ENCODE measurements at regions not wholly inside any gene's neighbourhood (a gene's known extent, or its start where the extent isn't known, plus 50 kb on each side); places are given as distances from the start of the nearest gene placed in this dataset.

DNA sequence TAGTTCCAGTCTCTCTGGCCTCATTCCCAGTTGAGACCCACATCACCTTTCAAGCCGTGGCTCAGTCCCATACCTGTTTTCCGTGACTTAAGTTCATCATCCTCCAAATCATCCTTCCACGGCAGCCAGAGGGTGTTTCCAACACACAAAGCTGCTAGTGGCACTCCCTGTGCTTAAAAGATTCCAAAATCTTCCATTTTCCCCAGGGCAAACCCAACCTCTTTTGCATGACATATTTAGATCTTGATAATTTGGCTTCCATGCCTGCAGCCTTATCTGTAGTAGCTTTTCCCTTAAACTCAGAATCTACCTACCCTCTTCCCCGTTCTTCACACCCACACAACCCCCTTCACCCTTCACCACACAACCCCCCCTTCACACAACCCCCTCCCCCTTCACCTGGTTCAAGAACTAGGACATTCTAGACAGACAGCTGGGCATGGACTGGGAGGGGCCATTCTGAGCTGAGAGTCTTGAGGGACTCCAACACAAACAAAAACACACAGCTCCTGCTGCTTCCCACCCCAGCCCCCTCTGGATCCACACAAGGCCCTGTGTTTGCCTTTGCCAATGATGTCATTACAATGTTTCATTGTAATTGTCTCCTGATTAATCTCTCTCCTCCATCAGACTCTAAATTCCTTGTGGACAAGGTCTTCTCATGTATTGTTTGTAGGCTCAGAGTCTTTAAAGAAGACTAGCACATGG, 268.2 kb downstream of the SH3GL2 start:
- Histone ChIP-seq H3K36me3 (ENCODE audit: insufficient read depth, low read length) (no peaks in the 10 kb centered on the region), H3K79me2 (ENCODE audit: control insufficient read depth, insufficient read depth, low read length, unreplicated experiment) (no peaks in the 10 kb centered on the region), H3K4me3 (ENCODE audit: low read depth, low read length) (no peak overlapping the region), H3K4me1 (ENCODE audit: control insufficient read depth, insufficient read depth, low read length, unreplicated experiment) (no peaks in the 10 kb centered on the region), H2AFZ (ENCODE audit: low read length, unreplicated experiment) (no peak overlapping the region), H3K27ac (ENCODE audit: low read depth, low read length) (no peak overlapping the region), H3K27me3 (ENCODE audit: insufficient read depth, low read length) (peaks cover 5% of the 10 kb centered on the region; the same call in 1 of the 2 replicates)

GRCh38 chr9:17847908-17848307, 269.0 kb downstream of the SH3GL2 start:
- H3K4me1 ChIP-seq (ENCODE audit: control insufficient read depth, insufficient read depth, low read length, unreplicated experiment): no peaks in the 10 kb centered on the region
- no peak overlapping the region for H2AFZ ChIP-seq (ENCODE audit: low read length, unreplicated experiment)
- H3K27me3 ChIP-seq (ENCODE audit: insufficient read depth, low read length): peaks cover 5% of the 10 kb centered on the region; the same call in 1 of the 2 replicates
- no peaks in the 10 kb centered on the region for H3K79me2 ChIP-seq (ENCODE audit: control insufficient read depth, insufficient read depth, low read length, unreplicated experiment)
- no peak overlapping the region for H3K27ac ChIP-seq (ENCODE audit: low read depth, low read length)
- no peaks in the 10 kb centered on the region for H3K36me3 ChIP-seq (ENCODE audit: insufficient read depth, low read length)
- no peak overlapping the region for H3K4me3 ChIP-seq (ENCODE audit: low read depth, low read length)

- Histone ChIP-seq H3K4me1 (ENCODE audit: control insufficient read depth, insufficient read depth, low read length, unreplicated experiment) (no peaks in the 10 kb centered on the region), H3K27me3 (ENCODE audit: insufficient read depth, low read length) (peaks cover 31% of the 10 kb centered on the region), H3K27ac (ENCODE audit: low read depth, low read length) (no peak overlapping the region), H2AFZ (ENCODE audit: low read length, unreplicated experiment) (no peak overlapping the region), H3K79me2 (ENCODE audit: control insufficient read depth, insufficient read depth, low read length, unreplicated experiment) (no peaks in the 10 kb centered on the region), H3K4me3 (ENCODE audit: low read depth, low read length) (no peak overlapping the region), H3K36me3 (ENCODE audit: insufficient read depth, low read length) (no peaks in the 10 kb centered on the region)
Measured at GRCh38 chr9:17852108-17852507, 273.2 kb downstream of the SH3GL2 start.

- H3K4me3 ChIP-seq (ENCODE audit: low read depth, low read length): no peak overlapping the region
- no peaks in the 10 kb centered on the region for H3K36me3 ChIP-seq (ENCODE audit: insufficient read depth, low read length)
- no peak overlapping the region for H2AFZ ChIP-seq (ENCODE audit: low read length, unreplicated experiment)
Measured at GRCh38 chr9:17854487-17854886, 275.6 kb downstream of the SH3GL2 start.

GRCh38 chr9:17856995-17857394, 278.1 kb downstream of the SH3GL2 start:
- Histone ChIP-seq H3K4me1 (ENCODE audit: control insufficient read depth, insufficient read depth, low read length, unreplicated experiment) (no peaks in the 10 kb centered on the region), H3K27me3 (ENCODE audit: insufficient read depth, low read length) (peaks cover 37% of the 10 kb centered on the region), H2AFZ (ENCODE audit: low read length, unreplicated experiment) (no peak overlapping the region), H3K4me3 (ENCODE audit: low read depth, low read length) (no peak overlapping the region), H3K36me3 (ENCODE audit: insufficient read depth, low read length) (no peaks in the 10 kb centered on the region), H3K79me2 (ENCODE audit: control insufficient read depth, insufficient read depth, low read length, unreplicated experiment) (no peaks in the 10 kb centered on the region), H3K27ac (ENCODE audit: low read depth, low read length) (no peak overlapping the region)

More at GRCh38 chr9:17854487-17854886, 275.6 kb downstream of the SH3GL2 start:
- no peak overlapping the region for H3K27ac ChIP-seq (ENCODE audit: low read depth, low read length)
- H3K79me2 ChIP-seq (ENCODE audit: control insufficient read depth, insufficient read depth, low read length, unreplicated experiment): no peaks in the 10 kb centered on the region
- peaks cover 32% of the 10 kb centered on the region for H3K27me3 ChIP-seq (ENCODE audit: insufficient read depth, low read length)
- no peaks in the 10 kb centered on the region for H3K4me1 ChIP-seq (ENCODE audit: control insufficient read depth, insufficient read depth, low read length, unreplicated experiment)

DNA sequence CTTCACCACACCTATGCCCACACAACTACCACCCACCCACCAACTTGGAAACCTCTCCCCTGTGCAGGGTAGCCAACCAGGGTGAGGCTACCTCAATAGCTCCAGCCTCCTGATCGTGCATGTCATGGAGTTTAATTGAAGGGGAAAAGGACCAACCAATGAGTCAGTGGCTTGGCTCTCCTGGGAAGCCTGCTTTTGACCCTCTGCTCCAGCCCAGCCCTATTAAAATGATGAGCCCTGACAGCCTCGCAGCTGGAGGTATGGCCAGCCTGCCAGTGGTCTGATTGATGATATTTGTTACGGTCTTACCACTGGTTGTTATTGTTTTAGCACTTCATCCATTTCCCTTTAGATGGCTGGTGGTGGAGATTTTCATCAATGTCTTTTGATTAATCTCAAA, 280.4 kb downstream of the SH3GL2 start:
- Histone ChIP-seq H3K79me2 (ENCODE audit: control insufficient read depth, insufficient read depth, low read length, unreplicated experiment) (no peaks in the 10 kb centered on the region), H3K4me3 (ENCODE audit: low read depth, low read length) (no peak overlapping the region), H3K27me3 (ENCODE audit: insufficient read depth, low read length) (peaks cover 34% of the 10 kb centered on the region), H3K27ac (ENCODE audit: low read depth, low read length) (no peak overlapping the region), H3K4me1 (ENCODE audit: control insufficient read depth, insufficient read depth, low read length, unreplicated experiment) (no peaks in the 10 kb centered on the region), H2AFZ (ENCODE audit: low read length, unreplicated experiment) (no peak overlapping the region), H3K36me3 (ENCODE audit: insufficient read depth, low read length) (no peaks in the 10 kb centered on the region)

GRCh38 chr9:17859987-17860386, 281.1 kb downstream of the SH3GL2 start:
- H3K27ac ChIP-seq (ENCODE audit: low read depth, low read length): no peak overlapping the region
- H3K79me2 ChIP-seq (ENCODE audit: control insufficient read depth, insufficient read depth, low read length, unreplicated experiment): no peaks in the 10 kb centered on the region
- peaks cover 38% of the 10 kb centered on the region for H3K27me3 ChIP-seq (ENCODE audit: insufficient read depth, low read length)
- H3K4me3 ChIP-seq (ENCODE audit: low read depth, low read length): no peak overlapping the region
- H3K36me3 ChIP-seq (ENCODE audit: insufficient read depth, low read length): no peaks in the 10 kb centered on the region
- H2AFZ ChIP-seq (ENCODE audit: low read length, unreplicated experiment): no peak overlapping the region
- H3K4me1 ChIP-seq (ENCODE audit: control insufficient read depth, insufficient read depth, low read length, unreplicated experiment): no peaks in the 10 kb centered on the region

GRCh38 chr9:17862101-17862500, 283.2 kb downstream of the SH3GL2 start:
- peaks cover 25% of the 10 kb centered on the region; the same call in 1 of the 2 replicates for H3K27me3 ChIP-seq (ENCODE audit: insufficient read depth, low read length)
- no peak overlapping the region for H2AFZ ChIP-seq (ENCODE audit: low read length, unreplicated experiment)
- H3K4me3 ChIP-seq (ENCODE audit: low read depth, low read length): no peak overlapping the region
- H3K36me3 ChIP-seq (ENCODE audit: insufficient read depth, low read length): no peaks in the 10 kb centered on the region
- no peaks in the 10 kb centered on the region for H3K4me1 ChIP-seq (ENCODE audit: control insufficient read depth, insufficient read depth, low read length, unreplicated experiment)
- no peaks in the 10 kb centered on the region for H3K79me2 ChIP-seq (ENCODE audit: control insufficient read depth, insufficient read depth, low read length, unreplicated experiment)
- no peak overlapping the region for H3K27ac ChIP-seq (ENCODE audit: low read depth, low read length)

GRCh38 chr9:17862629-17863028, 283.8 kb downstream of the SH3GL2 start:
- H2AFZ ChIP-seq (ENCODE audit: low read length, unreplicated experiment): no peak overlapping the region
- H3K4me3 ChIP-seq (ENCODE audit: low read depth, low read length): no peak overlapping the region
- H3K4me1 ChIP-seq (ENCODE audit: control insufficient read depth, insufficient read depth, low read length, unreplicated experiment): no peaks in the 10 kb centered on the region
- no peak overlapping the region for H3K27ac ChIP-seq (ENCODE audit: low read depth, low read length)
- H3K79me2 ChIP-seq (ENCODE audit: control insufficient read depth, insufficient read depth, low read length, unreplicated experiment): no peaks in the 10 kb centered on the region
- no peaks in the 10 kb centered on the region for H3K36me3 ChIP-seq (ENCODE audit: insufficient read depth, low read length)
- peaks cover 21% of the 10 kb centered on the region; the same call in 1 of the 2 replicates for H3K27me3 ChIP-seq (ENCODE audit: insufficient read depth, low read length)

DNA sequence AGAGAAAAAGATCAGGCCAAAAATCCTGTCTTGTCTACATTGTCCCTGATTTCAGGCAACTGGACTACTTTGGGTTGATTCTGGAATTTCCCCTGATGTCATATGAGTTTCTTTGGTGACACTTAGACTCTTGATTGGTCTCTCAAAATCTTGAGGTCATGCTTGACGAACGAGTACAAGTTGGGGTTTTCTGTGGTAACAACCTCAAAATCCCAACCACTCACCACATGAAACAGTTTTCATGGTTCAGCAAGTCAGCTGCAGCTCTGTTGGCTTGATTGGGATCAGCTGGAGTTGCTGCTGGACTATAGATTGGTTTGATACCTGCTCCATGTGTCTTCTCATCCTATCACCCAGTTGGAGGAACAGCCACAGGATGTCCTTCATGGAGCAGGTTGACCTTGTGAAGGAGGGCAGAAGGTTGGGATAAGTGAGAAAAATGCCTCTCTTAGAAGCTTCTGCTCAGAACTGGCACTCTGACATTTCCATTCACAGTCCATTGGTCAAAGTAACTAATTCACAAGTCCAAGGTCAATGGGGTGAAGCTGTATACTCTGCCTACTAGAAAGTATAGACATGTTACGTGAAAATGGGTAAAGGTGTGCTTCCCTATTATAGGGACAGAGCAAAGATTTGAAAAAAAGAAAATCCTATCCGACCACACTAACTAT, 284.5 kb downstream of the SH3GL2 start:
- H3K4me3 ChIP-seq (ENCODE audit: low read depth, low read length): no peak overlapping the region
- H3K36me3 ChIP-seq (ENCODE audit: insufficient read depth, low read length): no peaks in the 10 kb centered on the region
- no peak overlapping the region for H3K27ac ChIP-seq (ENCODE audit: low read depth, low read length)

GRCh38 chr9:17863924-17864323, 285.1 kb downstream of the SH3GL2 start:
- peaks cover 18% of the 10 kb centered on the region; the same call in 1 of the 2 replicates for H3K27me3 ChIP-seq (ENCODE audit: insufficient read depth, low read length)

More for the DNA sequence above, 284.5 kb downstream of the SH3GL2 start:
- Histone ChIP-seq H3K4me1 (ENCODE audit: control insufficient read depth, insufficient read depth, low read length, unreplicated experiment) (no peaks in the 10 kb centered on the region), H2AFZ (ENCODE audit: low read length, unreplicated experiment) (no peak overlapping the region), H3K79me2 (ENCODE audit: control insufficient read depth, insufficient read depth, low read length, unreplicated experiment) (no peaks in the 10 kb centered on the region), H3K27me3 (ENCODE audit: insufficient read depth, low read length) (peaks cover 18% of the 10 kb centered on the region; the same call in 1 of the 2 replicates)

More at GRCh38 chr9:17863924-17864323, 285.1 kb downstream of the SH3GL2 start:
- H3K36me3 ChIP-seq (ENCODE audit: insufficient read depth, low read length): no peaks in the 10 kb centered on the region
- no peaks in the 10 kb centered on the region for H3K79me2 ChIP-seq (ENCODE audit: control insufficient read depth, insufficient read depth, low read length, unreplicated experiment)
- H3K4me3 ChIP-seq (ENCODE audit: low read depth, low read length): no peak overlapping the region
- H3K4me1 ChIP-seq (ENCODE audit: control insufficient read depth, insufficient read depth, low read length, unreplicated experiment): no peaks in the 10 kb centered on the region
- no peak overlapping the region for H2AFZ ChIP-seq (ENCODE audit: low read length, unreplicated experiment)
- H3K27ac ChIP-seq (ENCODE audit: low read depth, low read length): no peak overlapping the region

All from ACC112 (cell line).